ENCODE measurements at regions not wholly inside any gene's neighbourhood (a gene's known extent, or its start where the extent isn't known, plus 50 kb on each side); places are given as distances from the start of the nearest gene placed in this dataset.

- no peak for DNase-seq (ENCODE audit: extremely low read depth in 1 of 2, low read depth in 1 of 2)
Observed at GRCh38 chr2:16263241-16263890, 323.0 kb downstream of the MYCN start.

GRCh38 chr2:16262526-16263178, 322.3 kb downstream of the MYCN start:
- DNase-seq (ENCODE audit: extremely low read depth in 1 of 2, low read depth in 1 of 2): no peak

GRCh38 chr2:16261791-16262190, 321.4 kb downstream of the MYCN start:
- DNase-seq (ENCODE audit: extremely low read depth in 1 of 2, low read depth in 1 of 2): no peak

- DNase-seq (ENCODE audit: extremely low read depth in 1 of 2, low read depth in 1 of 2): no peak
Observed at GRCh38 chr2:16261071-16261470, 320.7 kb downstream of the MYCN start.

GRCh38 chr2:16260041-16260830, 319.9 kb downstream of the MYCN start:
- no peak for DNase-seq (ENCODE audit: extremely low read depth in 1 of 2, low read depth in 1 of 2)

- no peak for DNase-seq (ENCODE audit: extremely low read depth in 1 of 2, low read depth in 1 of 2)
Observed at GRCh38 chr2:16259010-16259409, 318.7 kb downstream of the MYCN start.

- no peak for DNase-seq (ENCODE audit: extremely low read depth in 1 of 2, low read depth in 1 of 2)
Observed at GRCh38 chr2:16258350-16258749, 318.0 kb downstream of the MYCN start.

GRCh38 chr2:16257322-16258028, 317.1 kb downstream of the MYCN start:
- DNase-seq (ENCODE audit: extremely low read depth in 1 of 2, low read depth in 1 of 2): no peak

GRCh38 chr2:16256601-16257321, 316.4 kb downstream of the MYCN start:
- no peak for DNase-seq (ENCODE audit: extremely low read depth in 1 of 2, low read depth in 1 of 2)

GRCh38 chr2:16255120-16255519, 314.8 kb downstream of the MYCN start:
- DNase-seq (ENCODE audit: extremely low read depth in 1 of 2, low read depth in 1 of 2): no peak

GRCh38 chr2:16254356-16254965, 314.1 kb downstream of the MYCN start:
- DNase-seq (ENCODE audit: extremely low read depth in 1 of 2, low read depth in 1 of 2): no peak

GRCh38 chr2:16253291-16253690, 312.9 kb downstream of the MYCN start:
- no peak for DNase-seq (ENCODE audit: extremely low read depth in 1 of 2, low read depth in 1 of 2)

GRCh38 chr2:16252891-16253290, 312.5 kb downstream of the MYCN start:
- no peak for DNase-seq (ENCODE audit: extremely low read depth in 1 of 2, low read depth in 1 of 2)

GRCh38 chr2:16252251-16252650, 311.9 kb downstream of the MYCN start:
- no peak for DNase-seq (ENCODE audit: extremely low read depth in 1 of 2, low read depth in 1 of 2)

- no peak for DNase-seq (ENCODE audit: extremely low read depth in 1 of 2, low read depth in 1 of 2)
Observed at GRCh38 chr2:16251511-16252225, 311.3 kb downstream of the MYCN start.

GRCh38 chr2:16250886-16251285, 310.5 kb downstream of the MYCN start:
- DNase-seq (ENCODE audit: extremely low read depth in 1 of 2, low read depth in 1 of 2): no peak

GRCh38 chr2:16250466-16250865, 310.1 kb downstream of the MYCN start:
- DNase-seq (ENCODE audit: extremely low read depth in 1 of 2, low read depth in 1 of 2): no peak

- DNase-seq (ENCODE audit: extremely low read depth in 1 of 2, low read depth in 1 of 2): no peak
Observed at GRCh38 chr2:16250056-16250425, 309.7 kb downstream of the MYCN start.

- DNase-seq (ENCODE audit: extremely low read depth in 1 of 2, low read depth in 1 of 2): no peak
Observed at GRCh38 chr2:16249246-16250055, 309.1 kb downstream of the MYCN start.

Data from stimulated activated CD8-positive, alpha-beta memory T cell treated with anti-CD3 and anti-CD28 coated beads, Interleukin-7, amount 100 ng/mL, for 48 hours (primary cell).